ENCODE measurements at regions not wholly inside any gene's neighbourhood (a gene's known extent, or its start where the extent isn't known, plus 50 kb on each side); places are given as distances from the start of the nearest gene placed in this dataset.

GRCh38 chr5:29905626-29906353, 1287.7 kb upstream of the CDH6 start:
- TF ChIP-seq TEAD4 (IDR thresholded peaks at IDR 0.05) (no peak), NFIC (IDR thresholded peaks at IDR 0.05) (no peak), MAX (IDR thresholded peaks at IDR 0.05) (no peak), RAD21 (IDR thresholded peaks at IDR 0.05; ENCODE audit: low read depth) (no peak), EP300 (IDR thresholded peaks at IDR 0.05; ENCODE audit: borderline replicate concordance) (no peak), REST (IDR thresholded peaks at IDR 0.05; ENCODE audit: low read depth) (no peak), TCF12 (IDR thresholded peaks at IDR 0.05; ENCODE audit: low read depth) (no peak), YY1 (IDR thresholded peaks at IDR 0.05; ENCODE audit: low read depth) (no peak), TAF1 (IDR thresholded peaks at IDR 0.05; ENCODE audit: low read depth) (no peak), ZBTB7A (IDR thresholded peaks at IDR 0.05; ENCODE audit: low read depth) (no peak), USF1 (IDR thresholded peaks at IDR 0.05) (no peak), CEBPB (IDR thresholded peaks at IDR 0.05) (no peak), EGR1 (IDR thresholded peaks at IDR 0.05) (no peak)

Data from Ishikawa (cell line).